GM19468 (cell line): ENCODE measurements at regions not wholly inside any gene's neighbourhood (a gene's known extent, or its start where the extent isn't known, plus 50 kb on each side); places are given as distances from the start of the nearest gene placed in this dataset.
"Not testable (repeated sequence)": the region's sequence is repeated elsewhere in the genome, so short reads cannot be mapped to it uniquely, and the experiment has no call there.

ENCODE experiments used
- ATAC-seq: cut with Tn5 transposase; IDR thresholded peaks from one replicate; pipeline ENCODE4 v1.9.1; 2021; ENCODE audit warnings: mild to moderate bottlenecking, moderate library complexity, moderate number of reproducible peaks; ENCODE audit not compliant: unreplicated experiment; ENCODE audit errors: extremely low read depth

DNA sequence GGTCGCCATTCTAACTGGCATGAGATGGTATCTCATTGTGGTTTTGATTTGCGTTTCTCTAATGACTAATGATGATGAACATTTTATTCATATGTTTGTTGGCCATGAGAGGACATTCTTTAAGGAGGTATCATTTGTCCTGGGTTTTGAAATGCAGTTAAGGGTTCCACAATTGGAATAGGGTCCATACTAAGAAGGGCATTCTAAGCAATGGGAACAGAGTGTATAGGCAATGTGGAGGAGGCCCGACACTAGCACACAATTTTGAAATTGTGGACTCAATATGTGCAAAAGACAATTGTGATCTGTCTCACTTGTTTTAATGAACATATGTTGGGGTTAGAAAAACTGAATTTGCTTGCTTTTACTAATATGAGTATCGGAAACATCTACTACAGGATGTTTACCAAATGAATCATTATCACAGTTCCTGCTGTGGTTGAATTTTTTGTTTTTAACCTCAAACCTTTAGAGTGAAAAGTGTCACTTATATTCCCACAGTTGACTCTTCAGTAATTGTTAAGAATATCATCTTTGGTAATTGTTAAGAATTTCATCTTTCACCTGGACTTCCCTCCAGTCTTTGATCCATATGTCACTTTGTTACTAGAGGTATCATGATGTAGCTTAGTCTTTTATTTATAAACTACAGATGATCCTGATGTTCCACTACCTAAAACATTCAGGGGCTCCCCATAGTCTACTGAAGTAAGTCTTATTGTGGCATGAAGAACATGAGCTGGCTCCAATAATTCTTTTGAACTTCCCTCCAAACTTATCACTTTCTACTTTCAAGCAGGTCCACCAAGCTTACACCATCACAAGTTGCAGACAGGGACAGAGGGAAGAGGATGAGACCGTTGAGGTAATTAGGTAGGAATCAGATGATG lies 109.7 kb upstream of the KLF12 start:
- ATAC-seq = no peak

DNA sequence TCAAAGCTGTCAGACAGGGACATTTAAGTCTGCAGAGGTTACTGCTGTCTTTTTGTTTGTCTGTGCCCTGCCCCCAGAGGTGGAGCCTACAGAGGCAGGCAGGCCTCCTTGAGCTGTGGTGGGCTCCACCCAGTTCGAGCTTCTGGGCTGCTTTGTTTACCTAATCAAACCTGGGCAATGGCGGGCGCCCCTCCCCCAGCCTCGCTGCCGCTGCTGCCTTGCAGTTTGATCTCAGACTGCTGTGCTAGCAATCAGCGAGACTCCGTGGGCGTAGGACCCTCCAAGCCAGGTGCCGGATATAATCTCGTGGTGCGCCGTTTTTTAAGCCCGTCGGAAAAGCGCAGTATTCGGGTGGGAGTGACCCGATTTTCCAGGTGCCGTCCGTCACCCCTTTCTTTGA lies 107.1 kb upstream of the KLF12 start:
- not testable (repeated sequence) for ATAC-seq

DNA sequence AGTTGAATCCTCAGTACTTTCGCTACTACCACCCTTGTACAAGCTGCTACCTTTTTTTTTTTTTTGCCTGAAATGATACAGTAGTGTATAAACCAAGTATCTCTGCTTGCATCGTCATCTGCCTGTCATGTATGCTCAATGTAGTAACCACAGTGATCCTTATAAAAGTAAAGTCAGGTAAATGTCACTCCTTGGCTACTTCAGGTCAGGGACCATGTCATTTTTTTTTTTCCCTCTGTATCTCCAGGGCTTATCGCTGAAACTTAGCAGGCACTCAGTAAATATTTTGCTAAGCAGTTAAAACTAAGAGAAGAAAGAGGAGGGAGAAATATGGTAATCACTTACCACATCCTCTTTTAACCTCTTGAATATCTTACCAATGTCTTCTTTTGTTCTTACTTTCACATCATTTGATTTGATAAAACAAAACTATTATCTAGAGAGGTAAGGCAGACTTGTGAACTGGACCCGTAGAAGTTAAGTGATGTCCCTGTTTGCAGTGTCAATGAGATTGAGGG lies 96.8 kb upstream of the KLF12 start:
- ATAC-seq = no peak

DNA sequence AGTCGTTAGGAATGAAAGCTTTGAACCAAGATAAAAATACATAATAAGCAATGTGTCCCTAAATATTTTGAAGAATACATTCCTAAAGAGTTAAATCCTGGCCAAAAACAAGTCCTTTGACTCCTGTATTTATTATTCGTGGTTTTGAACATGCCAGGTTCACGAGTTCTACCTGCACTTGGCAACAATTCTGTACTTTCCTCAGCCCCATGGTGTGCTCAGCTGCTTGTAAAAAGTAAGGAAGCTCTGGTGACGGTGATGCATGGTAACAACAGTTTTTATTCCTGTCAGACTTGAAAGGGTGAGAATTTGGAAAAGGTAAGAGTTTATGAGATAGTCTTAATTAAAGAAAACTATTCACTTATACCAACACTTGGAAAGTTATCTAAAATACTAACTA lies 95.0 kb upstream of the KLF12 start:
- no peak for ATAC-seq

DNA sequence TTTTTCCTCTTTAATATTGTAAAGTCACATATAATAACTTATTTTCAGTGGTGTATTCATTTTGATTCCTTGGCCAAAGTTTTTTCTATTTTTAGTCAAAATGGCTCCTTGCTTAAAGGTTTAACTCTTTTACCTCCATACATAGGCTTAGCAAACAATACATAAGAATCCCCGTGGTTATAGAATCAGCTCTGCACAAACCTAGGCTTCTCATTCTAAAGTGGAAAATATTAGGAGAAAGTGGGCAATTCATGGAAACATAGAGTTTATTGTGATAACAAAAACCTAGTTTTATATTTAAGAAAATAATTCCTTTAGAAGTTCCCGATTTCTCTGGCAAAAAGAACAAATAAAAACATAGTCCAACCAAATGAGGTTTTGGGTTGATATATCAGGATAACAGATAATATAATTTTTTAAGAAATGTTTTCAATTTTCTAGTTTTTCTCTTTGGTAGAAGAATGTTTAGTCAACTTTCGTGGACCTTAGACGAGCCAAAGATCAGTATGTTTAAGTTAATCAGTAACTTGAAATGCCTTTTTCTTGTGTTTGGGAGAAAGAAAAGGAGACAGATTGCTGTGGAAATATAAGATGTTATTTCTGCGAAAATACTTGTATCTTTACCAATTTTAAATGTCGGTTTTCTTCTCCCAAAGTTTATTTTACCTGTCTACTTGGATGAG lies 93.4 kb upstream of the KLF12 start:
- ATAC-seq = no peak

DNA sequence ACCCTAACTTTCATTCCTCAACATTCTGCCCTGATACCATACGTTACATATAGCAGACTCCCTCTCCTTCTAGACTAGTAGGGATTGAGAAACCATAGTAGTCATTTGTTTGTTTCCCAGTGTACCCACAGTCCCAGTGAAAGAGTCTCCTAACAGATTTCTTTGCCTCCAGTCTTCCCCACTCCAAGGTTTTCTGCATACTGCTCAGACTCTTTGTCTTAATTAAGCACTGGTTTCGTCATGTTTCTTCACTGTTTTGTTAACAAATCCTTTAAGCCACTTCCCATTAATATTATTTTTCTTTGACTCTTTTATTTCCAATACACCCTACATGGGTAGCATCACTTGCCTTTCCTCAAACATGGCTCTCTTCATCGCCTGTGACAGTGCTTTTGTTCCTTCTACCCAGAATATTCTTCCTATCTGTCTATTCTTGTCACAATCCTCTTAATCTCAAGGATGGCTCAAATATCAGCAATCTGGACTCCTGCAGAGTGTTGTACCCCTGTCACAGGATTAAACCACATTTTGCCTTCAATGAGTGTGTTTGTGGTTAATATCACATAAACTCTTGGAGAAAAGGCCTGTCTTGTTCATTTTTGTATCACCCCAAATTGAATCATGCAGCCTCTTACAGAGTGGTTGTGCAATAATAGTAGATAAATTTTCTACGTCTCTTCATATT lies 92.7 kb upstream of the KLF12 start:
- ATAC-seq = no peak

- ATAC-seq = no peak
Measured at GRCh38 chr13:74221752-74222151, 87.5 kb upstream of the KLF12 start.

DNA sequence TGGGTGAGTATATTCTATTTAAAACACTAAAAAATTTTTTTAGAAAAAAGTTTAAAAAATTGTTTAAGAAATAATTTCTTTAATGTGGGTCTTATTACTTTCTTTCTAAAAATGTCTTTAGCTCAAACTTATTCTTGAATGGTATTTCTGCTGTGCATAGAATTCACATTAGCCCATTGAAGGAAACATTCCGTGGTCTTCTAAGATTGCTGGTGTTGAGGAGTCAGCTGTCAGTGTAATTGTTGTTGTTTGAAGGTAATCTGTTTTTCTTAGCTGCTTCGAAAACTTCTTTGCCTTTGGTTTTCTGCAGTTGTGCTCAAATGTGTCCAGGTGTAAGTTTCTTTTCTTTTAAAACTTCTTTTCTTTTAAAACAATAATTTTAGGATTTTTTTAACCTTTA lies 85.4 kb upstream of the KLF12 start:
- no peak for ATAC-seq

GRCh38 chr13:74218291-74218690 lies 84.1 kb upstream of the KLF12 start:
- ATAC-seq = no peak

DNA sequence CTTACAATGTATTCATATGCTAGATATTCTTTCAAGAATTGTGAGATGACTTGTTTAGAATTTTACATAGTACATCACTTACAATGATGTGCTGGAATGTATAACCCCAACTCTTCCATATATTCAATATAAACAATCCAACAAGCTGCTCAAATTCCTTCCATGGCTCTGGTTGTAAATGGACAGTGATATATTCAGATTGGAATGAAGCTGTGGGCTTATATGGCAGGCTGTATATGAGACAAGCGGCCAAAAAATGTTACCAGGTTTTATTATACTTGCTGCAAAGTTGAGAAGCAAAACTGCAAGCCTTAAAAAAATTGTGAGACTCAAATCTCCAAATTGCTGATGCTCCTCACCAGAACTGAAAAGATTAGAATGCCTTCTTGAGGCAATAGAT lies 83.6 kb upstream of the KLF12 start:
- no peak for ATAC-seq

- no peak for ATAC-seq
Measured at GRCh38 chr13:74215420-74215819, 81.2 kb upstream of the KLF12 start.

DNA sequence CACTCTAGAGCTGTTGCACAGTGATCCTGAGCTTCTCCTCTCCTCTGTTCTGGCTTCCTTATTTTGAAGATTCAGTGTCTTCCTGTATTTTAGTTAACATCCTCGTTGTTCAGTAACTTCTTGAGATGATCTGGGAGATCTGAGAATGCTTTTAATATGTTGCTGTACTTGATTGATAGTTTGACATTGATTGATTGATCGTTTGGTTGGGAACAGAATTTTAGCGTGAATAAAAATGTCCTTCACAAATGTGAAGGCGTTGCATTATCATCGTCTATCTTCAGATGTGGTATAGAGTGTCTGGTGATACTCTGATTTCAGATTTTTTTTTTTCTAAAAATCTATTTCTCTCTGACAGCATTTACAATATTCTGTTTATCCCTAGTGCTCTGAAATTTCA lies 80.1 kb upstream of the KLF12 start:
- ATAC-seq = no peak

DNA sequence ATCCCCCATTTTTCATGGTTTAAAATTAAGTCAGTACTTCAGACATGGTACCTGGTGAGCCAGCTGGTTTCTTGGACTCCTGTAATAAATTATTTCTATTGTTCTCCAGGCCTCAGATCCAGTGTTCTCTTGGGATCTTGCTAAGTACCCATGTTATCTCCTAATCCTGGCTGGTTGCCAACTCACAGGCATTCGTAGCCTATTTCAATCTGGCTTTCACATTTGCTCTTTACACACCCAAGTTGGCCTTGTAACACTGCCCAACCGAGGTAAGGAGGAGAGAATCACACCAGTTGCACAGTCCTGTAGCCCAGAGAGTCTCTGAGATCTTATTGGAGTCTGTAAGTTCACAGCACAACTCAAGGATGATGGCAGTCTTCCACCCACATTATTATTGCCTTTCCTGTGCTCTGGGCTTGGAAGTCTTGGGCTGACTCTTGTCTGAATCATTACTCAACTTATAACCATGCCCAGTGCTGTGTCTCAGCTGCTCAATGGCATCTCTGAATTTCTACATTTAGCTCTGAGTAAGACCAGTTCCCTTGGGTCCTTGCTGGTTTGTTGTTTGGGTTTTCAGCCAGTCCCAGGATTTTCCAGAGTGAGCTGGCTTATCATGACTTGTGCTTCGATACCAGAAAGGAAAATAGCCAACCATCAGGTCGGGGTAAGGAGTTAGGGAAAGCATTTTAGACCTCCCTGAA lies 76.6 kb upstream of the KLF12 start:
- no peak for ATAC-seq

GRCh38 chr13:74206855-74207254 lies 72.7 kb upstream of the KLF12 start:
- no peak for ATAC-seq

GRCh38 chr13:74206061-74206561 lies 71.9 kb upstream of the KLF12 start:
- no peak for ATAC-seq

DNA sequence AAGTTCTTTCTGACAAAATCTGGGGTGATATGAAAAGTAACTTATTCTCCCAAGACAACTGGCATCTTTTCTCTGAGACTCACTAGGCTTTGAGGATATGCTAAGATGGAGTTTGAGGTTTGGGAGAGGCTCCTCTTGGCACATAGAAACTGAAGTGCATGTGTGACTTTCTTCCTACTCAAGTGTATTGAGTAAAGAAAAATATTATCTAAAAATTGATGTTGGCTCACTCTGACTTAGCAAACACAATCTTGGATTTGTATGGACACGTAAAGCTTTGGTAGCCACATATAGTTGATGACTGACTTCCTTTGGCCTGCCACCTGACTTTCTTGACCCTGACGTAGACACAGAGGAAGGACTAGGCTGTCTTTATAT lies 71.1 kb upstream of the KLF12 start:
- ATAC-seq = no peak

DNA sequence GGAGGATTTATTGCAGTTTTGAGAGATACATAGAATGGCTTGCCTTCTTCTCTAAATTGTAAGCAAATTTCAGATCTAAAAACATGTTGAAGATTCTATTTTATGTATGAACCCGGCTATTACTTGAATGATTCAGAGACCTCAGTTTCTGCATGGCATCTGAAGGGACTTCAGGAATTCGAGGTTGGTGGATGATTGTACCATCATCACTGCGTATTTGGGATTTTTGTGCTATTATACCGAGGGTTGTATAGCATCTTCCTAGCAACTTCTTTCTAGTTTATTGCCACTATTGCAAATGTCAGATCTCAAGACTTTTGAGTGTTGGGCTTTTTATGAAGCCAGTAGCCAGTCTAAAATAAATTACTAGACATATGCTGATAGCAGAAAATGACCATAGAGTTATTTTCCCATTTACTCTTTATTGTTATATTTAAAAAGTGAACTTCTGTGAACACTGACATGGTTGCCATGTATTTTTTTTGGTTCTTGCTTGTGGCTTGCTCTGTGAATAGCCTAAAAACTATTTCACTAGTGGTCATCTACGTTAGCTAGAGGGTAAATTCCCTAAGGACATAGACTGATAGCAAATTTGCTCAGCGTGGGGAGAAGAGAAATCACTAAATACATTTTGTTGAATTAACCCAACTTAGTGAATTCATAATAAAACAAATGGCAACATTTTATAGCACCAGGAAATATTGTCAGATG lies 70.6 kb upstream of the KLF12 start:
- no peak for ATAC-seq

- ATAC-seq = no peak
Measured at GRCh38 chr13:74203576-74203975, 69.4 kb upstream of the KLF12 start.

DNA sequence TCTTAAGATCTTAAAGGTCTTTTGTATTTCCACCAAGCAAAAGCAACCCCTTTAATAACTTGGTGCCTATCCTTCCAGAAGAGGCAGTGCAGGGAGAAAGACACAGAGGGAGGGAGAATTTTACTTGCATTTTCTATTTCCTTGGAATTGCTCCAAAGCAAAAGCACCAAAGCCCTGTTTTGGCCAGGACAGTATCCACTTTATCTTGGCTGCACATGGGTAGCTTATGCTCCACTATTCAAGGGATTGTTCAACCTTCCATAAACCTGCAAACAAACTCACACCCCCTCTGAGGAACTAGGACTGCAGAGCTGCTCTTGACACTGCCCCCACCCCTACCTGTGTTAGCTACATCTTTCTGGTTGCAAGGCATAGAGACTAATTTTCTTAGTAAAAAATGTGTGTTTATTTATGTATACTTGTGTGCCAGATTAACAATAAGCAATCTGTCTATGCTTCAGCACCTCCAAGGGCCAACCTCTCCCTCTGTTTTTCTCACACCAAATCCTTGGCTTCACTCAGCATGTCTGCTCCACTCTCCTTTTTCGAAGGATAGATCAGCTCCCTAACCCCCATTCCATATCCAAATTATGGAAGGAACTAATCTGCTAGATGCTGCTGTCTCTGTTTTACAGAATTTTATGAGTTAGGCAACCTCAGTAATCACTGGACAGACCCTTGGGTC lies 68.1 kb upstream of the KLF12 start:
- no peak for ATAC-seq
